ENCODE measurements at regions not wholly inside any gene's neighbourhood (a gene's known extent, or its start where the extent isn't known, plus 50 kb on each side); places are given as distances from the start of the nearest gene placed in this dataset.
A peak's percentile ranks its signal among the peaks of the same experiment; 100 is the strongest.
"Not testable (repeated sequence)": the region's sequence is repeated elsewhere in the genome, so short reads cannot be mapped to it uniquely, and the experiment has no call there.

- intact Hi-C loops (cut with DNase I) = no loop called here
- ATAC-seq = no peak
- DNase-seq (ENCODE audit: missing footprints) = no peak
Measured at GRCh38 chr13:57878291-57878690, 246.7 kb downstream of the PCDH17 start.

GRCh38 chr13:57897225-57897624, 265.7 kb downstream of the PCDH17 start:
- ATAC-seq = no peak
- DNase-seq (ENCODE audit: missing footprints) = no peak
- intact Hi-C loops (cut with DNase I) = no loop called here

DNA sequence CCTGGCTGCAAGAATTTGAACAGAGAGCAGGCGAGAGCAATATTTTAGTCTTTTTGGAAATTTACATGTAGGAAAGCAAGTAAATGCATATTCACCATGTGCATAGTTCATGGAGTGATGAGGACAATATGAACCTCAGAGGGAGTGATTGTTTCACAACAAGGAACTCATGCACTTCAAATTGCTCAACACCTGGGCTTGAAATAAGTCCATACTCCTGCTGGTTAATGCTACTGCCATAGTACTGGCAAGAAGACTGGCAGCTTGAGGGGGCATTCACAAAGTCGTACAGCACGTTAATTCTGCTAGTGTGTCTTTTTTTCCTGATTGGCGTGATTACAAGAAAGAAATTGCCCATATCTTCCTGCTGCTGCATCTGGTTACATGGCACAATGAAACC, 267.6 kb downstream of the PCDH17 start:
- ATAC-seq = no peak
- DNase-seq (ENCODE audit: missing footprints) = no peak
- intact Hi-C loops (cut with DNase I) = no loop called here

- intact Hi-C loops (cut with DNase I); ATAC-seq; DNase-seq (ENCODE audit: missing footprints): not testable (repeated sequence)
Measured at GRCh38 chr13:57909833-57910232, 278.3 kb downstream of the PCDH17 start.

- intact Hi-C loops (cut with DNase I) = no loop called here
Measured at GRCh38 chr13:57918086-57918485, 286.5 kb downstream of the PCDH17 start.

GRCh38 chr13:57918913-57919312, 287.4 kb downstream of the PCDH17 start:
- intact Hi-C loops (cut with DNase I) = no loop called here
- no peak for DNase-seq (ENCODE audit: missing footprints)
- ATAC-seq = no peak

More at GRCh38 chr13:57918086-57918485, 286.5 kb downstream of the PCDH17 start:
- no peak for ATAC-seq
- DNase-seq (ENCODE audit: missing footprints) = no peak

DNA sequence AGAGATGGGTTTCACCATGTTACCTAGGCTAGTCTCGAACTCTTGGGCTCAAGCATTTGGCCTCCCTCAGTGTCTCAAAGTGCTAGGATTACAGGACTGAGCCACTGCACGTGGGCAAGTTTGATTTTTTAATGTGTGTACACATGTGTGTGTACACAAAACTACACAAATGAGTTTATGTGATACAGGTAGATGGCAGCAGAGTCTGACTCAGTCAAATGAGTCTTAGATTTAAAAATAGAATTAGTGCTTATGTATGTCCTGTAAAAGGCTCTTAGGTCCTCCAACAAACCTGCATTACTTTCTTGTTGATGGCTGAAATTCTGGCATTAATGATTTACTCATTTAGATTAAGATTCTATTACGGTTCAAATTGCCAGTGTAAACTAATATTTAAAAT, 293.7 kb downstream of the PCDH17 start:
- no peak for DNase-seq (ENCODE audit: missing footprints)
- peak; percentile 34 for ATAC-seq
- intact Hi-C loops (cut with DNase I) = no loop called here

GRCh38 chr13:57925751-57926150, 294.2 kb downstream of the PCDH17 start:
- DNase-seq (ENCODE audit: missing footprints) = no peak
- no peak for ATAC-seq
- intact Hi-C loops (cut with DNase I) = no loop called here

DNA sequence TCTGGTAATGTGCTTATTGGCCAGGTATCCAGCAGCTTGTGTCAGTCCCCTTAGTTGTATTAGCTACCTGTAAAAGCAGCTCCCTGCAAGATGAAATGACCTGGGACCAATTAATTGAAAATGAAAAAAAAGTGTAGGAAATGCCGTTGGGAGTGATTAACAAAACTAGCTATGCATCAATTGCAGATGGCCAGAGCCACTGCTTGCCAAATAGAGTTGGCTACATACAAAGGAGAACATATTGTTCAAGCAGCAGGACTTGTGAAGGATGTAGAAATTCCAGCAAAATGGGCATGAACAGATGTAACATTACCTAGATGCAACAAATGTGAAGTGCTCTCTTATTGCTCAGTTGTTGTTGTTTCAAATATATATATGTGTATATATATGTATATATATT, 300.5 kb downstream of the PCDH17 start:
- intact Hi-C loops (cut with DNase I) = no loop called here
- ATAC-seq = no peak
- no peak for DNase-seq (ENCODE audit: missing footprints)

DNA sequence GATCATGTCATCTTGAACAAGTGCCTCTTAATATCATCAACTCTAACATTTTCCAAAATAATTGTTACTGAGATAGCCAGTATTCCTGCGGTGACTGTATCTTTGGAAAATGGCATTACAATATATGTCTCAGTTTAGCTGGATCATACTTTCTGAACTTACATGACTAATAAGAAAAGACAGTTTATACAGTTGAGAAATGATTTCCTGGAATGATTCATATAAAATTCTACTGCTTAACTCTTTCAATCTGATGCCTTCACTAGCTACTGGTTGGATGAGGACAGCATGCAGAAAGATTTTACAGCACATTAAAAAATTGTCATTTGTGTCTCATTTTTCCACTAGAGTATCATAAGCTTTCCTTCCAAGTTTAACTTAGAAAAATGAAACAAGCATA, 302.1 kb downstream of the PCDH17 start:
- no peak for DNase-seq (ENCODE audit: missing footprints)
- intact Hi-C loops (cut with DNase I) = no loop called here
- no peak for ATAC-seq

DNA sequence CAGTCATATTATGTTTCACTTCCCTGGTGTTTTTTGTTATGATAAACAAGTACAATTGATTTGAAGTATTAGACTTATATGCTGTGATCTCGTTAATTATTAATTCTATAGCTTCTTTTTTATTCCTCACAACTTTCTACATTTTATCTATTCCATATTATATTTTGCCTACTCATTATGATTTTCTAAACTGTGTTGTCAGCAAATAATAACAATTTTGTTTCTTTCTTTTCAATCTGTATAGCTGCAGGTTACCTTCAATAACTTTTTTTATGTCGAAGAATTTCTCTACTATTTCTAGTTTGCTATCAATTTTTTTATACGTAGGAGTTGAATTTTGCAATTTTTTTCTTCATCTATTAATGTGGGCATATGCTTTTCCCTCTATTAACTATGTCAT, 304.4 kb downstream of the PCDH17 start:
- intact Hi-C loops (cut with DNase I) = no loop called here
- DNase-seq (ENCODE audit: missing footprints) (no peak), ATAC-seq (no peak)

- ATAC-seq = no peak
- intact Hi-C loops (cut with DNase I) = no loop called here
- DNase-seq (ENCODE audit: missing footprints) = no peak
Measured at GRCh38 chr13:57946361-57946760, 314.8 kb downstream of the PCDH17 start.

DNA sequence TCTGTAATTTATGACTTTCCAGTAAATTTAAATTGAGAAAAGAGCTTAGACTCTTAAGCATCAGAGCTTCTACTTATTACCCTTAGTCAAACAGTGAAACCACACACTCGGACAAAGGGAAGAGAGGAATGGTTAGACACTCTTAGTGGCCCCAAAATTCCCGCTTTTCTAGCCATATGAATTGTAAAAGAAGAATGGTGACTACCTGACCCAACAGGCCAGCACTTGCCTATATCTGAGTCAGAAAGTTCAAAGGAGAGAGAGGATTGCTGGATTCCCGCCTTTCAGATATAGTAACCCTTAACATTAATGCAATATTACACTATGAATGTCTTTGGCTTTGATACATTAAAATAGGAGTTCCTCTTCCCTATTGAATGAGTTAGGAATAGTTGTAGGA, 317.3 kb downstream of the PCDH17 start:
- no peak for DNase-seq (ENCODE audit: missing footprints)
- intact Hi-C loops (cut with DNase I) = no loop called here
- ATAC-seq = no peak

DNA sequence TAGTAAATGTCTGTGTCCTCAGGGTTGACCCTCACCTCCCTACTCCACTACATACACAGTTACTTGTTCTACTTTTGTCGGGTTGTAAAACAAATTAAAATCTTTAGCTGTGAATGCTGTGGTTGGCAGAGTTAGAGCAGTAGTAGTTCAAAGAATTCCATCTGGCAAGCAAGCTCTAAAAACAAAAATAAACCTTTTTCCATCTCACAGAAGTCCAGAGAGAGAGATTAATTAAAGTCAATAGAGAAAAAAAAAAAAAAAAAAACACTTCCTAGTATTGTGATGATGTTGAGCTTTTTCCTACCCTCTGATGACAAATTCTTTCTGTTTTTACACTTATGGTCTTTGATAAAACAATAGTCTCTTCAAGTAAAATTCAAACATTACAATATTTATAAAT, 338.4 kb downstream of the PCDH17 start:
- intact Hi-C loops (cut with DNase I) = no loop called here
- DNase-seq (ENCODE audit: missing footprints) = no peak
- ATAC-seq = no peak

- ATAC-seq (no peak), DNase-seq (ENCODE audit: missing footprints) (no peak)
Measured at GRCh38 chr13:57970404-57970803, 338.9 kb downstream of the PCDH17 start.

GRCh38 chr13:57982782-57983181, 351.2 kb downstream of the PCDH17 start:
- intact Hi-C loops (cut with DNase I) = no loop called here
- ATAC-seq (no peak), DNase-seq (ENCODE audit: missing footprints) (no peak)

More at GRCh38 chr13:57970404-57970803, 338.9 kb downstream of the PCDH17 start:
- intact Hi-C loops (cut with DNase I) = no loop called here

GRCh38 chr13:57988276-57988675, 356.7 kb downstream of the PCDH17 start:
- intact Hi-C loops (cut with DNase I) = no loop called here
- ATAC-seq (no peak), DNase-seq (ENCODE audit: missing footprints) (no peak)

DNA sequence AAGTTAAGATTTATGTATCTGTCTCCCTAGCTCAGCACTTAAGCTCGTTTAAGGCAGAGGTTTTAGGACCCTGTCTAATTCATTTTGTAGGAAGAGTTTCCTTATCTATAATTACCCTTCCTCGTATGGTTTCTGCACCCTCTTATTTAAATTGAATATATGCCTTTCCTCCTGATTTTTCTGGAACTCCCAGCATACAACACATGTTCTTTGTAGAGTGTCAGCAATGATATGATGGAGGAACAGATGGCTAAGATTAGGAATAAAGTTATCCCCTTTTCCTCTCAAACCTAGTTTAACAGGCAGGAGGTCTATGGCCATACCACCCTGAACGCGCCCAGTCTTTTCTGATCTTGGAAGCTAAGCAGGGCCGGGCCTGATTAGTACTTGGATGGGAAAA, 359.5 kb downstream of the PCDH17 start:
- no peak for ATAC-seq
- DNase-seq (ENCODE audit: missing footprints) = no peak
- intact Hi-C loops (cut with DNase I) = no loop called here

DNA sequence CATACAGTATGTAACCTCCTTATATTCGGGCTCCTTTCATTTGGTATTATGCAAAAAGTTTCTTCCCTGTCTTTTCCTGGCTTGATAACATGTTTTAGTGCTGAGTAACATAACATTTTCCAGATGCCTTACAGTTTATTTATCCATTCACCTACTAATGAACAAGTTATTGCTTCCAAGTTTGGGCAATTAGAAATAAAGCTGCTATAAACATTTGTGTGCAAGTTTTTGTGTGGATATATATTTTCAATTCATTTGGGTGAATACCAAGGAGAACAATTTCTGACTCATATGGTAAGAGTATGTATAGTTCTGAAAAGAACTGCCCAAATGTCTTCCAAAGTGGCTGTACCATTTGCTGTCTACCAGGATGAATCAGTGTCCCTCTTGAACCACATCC, 360.9 kb downstream of the PCDH17 start:
- no peak for DNase-seq (ENCODE audit: missing footprints)
- intact Hi-C loops (cut with DNase I) = no loop called here
- no peak for ATAC-seq

GRCh38 chr13:57996717-57997116, 365.2 kb downstream of the PCDH17 start:
- no peak for DNase-seq (ENCODE audit: missing footprints)
- ATAC-seq = no peak
- intact Hi-C loops (cut with DNase I) = no loop called here

DNA sequence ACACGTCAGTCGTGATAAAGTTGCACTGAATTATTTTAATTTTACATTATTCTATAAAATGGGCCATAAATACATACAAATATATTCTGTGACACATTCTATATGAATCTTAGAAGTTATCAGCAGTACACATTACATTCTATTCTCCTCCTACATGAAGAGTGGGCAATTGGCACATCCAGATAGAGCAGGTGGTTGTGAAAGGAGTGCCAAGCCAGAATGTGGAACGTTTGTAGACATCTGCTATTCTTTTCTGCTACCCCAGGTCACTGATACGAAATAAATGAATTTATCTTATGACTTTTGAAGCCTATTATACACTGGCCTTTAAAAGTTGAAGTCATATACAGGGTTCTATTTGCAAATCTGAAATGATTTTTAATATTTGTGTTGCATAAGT, 373.2 kb downstream of the PCDH17 start:
- DNase-seq (ENCODE audit: missing footprints) (no peak), ATAC-seq (no peak)
- intact Hi-C loops (cut with DNase I) = no loop called here

GRCh38 chr13:58018020-58018419, 386.5 kb downstream of the PCDH17 start:
- intact Hi-C loops (cut with DNase I) = no loop called here
- no peak for ATAC-seq
- peak; percentile 15 for DNase-seq (ENCODE audit: missing footprints)
